Hepatic stellate cell (primary cell): ENCODE measurements at regions not wholly inside any gene's neighbourhood (a gene's known extent, or its start where the extent isn't known, plus 50 kb on each side); places are given as distances from the start of the nearest gene placed in this dataset.
"Not testable (repeated sequence)": the region's sequence is repeated elsewhere in the genome, so short reads cannot be mapped to it uniquely, and the experiment has no call there.

ENCODE experiments used
- DNase-seq: peaks from one replicate; pipeline ENCODE4 v3.0.0; 2011; ENCODE audit warnings: low spot score

GRCh38 chr5:124512236-124512635 lies 234.2 kb downstream of the ZNF608 start:
- no peak for DNase-seq

DNA sequence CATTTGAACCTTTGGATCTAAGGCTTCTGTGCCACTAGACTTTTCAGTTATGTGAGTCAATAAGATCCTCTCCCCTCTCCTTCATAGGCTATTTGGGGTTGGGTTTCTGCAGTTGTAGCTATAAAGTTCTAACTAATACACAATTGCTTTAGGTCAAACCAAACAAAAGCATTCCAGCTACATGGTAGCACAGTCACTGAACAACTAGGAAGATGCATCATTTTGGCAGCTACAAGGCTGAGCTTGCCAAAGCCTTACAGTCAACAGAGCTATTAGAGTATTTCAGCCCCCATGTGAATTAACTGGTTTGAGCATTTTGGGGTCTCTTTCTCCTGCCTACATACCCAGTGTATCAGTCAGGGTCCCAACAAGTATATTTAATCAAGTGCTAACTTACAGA lies 234.6 kb downstream of the ZNF608 start:
- no peak for DNase-seq

DNA sequence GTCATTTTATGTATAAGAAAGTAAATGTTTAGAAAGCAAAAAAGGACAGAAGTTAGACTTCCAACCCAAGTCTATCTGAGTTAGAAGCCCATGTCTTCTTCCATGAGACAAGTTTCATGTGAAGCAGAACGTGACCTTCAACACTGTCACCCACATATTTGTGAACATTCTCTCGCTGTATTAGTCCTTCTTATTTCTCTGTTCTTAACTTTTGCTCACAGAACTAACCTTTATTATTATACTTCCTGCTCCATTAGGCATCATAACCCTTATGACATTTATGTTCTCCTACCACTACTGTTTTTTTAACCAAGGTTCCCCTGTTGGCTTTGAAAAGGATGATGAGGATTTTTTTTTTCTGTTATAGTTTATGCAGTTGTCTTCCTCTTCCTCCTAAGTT lies 238.8 kb downstream of the ZNF608 start:
- no peak for DNase-seq

- no peak for DNase-seq
Measured at GRCh38 chr5:124504081-124504916, 242.1 kb downstream of the ZNF608 start.

DNA sequence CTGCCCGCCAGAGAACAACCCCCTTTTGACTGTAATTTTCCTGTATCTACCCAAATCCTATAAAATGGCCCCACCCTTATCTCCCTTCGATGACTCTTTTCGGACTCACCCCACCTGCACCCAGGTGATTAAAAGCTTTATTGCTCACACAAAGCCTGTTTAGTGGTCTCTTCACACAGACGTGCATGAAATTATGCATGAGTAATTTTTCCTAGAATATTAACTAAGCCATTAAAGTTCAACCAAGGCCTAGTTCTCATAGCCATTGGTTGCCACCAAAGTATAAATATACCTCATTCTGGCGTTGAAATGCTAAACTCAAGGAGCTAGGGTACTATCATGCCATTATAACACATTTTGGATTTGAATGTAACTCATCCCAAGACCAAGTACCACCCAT lies 243.9 kb downstream of the ZNF608 start:
- DNase-seq, result no peak

DNA sequence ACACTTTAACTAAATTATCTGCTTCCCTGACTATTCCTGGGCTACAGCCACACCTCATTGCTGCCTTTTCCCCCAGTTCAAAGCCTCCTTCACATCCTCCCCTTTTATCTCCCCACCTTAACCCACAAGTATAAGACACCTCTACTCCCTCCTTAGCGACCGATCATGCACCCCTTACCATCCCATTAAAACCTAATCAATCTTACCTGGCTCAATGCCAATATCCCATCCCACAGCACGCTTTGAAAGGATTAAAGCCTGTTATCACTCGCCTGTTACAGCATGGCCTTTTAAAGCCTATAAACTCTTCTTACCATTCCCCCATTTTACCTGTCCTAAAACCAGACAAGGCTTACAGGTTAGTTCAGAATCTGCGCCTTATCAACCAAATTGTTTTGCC lies 246.6 kb downstream of the ZNF608 start:
- not testable (repeated sequence) for DNase-seq

DNA sequence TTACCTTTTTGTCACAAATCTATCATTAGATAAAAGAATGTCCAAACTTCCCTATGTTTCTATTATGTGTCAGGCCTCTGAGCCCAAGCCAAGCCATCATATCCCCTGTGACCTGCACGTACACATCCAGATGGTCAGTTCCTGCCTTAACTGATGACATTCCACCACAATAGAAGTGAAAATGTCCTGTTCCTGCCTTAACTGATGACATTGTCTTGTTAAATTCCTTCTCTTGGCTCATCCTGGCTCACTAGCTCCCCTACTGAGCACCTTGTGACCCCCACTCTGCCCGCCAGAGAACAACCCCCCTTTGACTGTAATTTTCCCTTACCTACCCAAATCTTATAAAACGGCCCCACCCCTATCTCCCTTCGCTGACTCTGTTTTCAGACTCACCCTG lies 249.5 kb downstream of the ZNF608 start:
- not testable (repeated sequence) for DNase-seq

DNA sequence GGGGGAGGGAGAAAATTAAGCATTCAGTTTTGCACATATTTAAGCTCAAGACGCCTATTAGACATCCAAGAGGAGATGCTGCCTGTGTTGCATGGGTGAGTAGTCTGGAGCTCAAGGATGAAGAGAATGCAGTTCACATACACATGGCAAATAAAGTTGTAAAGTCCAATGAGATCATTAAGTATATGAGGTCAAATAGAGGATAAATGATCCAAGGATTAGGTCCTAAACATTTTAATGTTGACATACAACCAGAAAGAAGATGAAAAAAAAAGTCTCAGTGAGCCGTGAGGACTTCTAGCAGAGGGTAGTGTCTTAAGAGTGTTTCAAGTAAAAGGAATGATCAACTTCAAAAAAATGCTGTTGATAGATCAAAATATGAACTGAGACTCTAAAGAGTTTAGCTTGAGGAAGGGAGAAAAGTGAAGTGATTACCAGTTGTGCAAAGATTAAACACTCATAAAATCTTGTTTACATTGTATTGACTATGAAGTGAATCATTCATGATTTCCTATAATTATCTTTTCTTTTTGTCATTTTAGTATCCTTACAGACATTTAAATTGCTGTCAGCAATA lies 251.8 kb downstream of the ZNF608 start:
- DNase-seq, result no peak

GRCh38 chr5:124492444-124493224 lies 253.8 kb downstream of the ZNF608 start:
- DNase-seq, result no peak

DNA sequence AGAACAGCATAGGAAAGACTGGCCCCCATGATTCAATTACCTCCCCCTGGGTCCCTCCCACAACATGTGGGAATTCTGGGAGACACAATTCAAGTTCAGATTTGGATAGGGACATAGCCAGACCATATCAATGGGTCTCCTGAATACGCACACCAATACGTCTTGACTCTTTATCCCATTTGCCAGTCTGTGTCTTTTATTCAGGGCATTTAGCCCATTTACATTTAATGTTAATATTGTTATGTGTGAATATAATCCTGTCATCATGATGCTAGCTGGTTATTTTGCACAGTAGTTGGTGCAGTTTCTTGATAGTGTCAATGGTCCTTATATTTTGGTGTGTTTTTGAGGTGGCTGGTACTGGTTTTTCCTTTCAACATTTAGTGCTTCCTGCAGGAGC lies 256.1 kb downstream of the ZNF608 start:
- not testable (repeated sequence) for DNase-seq

DNA sequence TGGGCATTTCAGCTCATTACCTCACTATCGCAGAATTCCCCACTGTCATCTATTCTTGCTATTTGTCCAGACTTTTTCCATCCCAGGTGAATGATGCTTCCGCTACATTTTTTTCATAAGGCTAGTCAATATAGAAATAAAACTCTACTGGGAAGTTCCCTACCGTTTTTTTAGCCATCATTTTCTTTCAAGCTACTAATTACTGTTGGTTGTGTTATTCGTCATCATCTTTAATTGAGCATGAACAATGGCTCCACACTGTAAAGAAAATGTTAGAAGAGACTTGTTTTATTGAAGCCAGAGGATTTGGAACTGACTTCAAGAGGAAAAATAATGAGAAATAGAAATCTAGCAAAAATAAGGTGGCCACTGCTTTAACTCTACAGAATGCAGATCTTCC lies 265.0 kb downstream of the ZNF608 start:
- DNase-seq, result no peak

DNA sequence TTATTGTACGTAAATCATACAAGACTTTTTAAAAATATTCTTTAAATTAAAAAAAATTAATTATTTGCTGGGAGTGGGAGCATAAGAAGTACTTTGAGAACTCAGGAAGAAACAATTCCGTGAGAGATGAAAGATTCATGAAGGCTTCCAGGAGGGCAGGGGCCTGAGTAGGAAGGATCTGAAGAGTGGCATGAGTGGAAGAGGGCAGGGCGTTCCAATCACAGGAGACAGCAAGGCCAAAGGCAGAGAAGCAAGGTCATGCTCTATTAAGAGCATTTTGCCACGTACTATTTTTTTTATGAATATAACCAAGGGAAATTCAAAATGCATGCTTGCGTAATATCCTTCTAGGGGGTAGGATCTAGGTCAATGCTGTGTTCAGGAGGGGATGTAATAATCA lies 265.5 kb downstream of the ZNF608 start:
- no peak for DNase-seq

- DNase-seq, result no peak
Measured at GRCh38 chr5:124480022-124480421, 266.4 kb downstream of the ZNF608 start.

DNA sequence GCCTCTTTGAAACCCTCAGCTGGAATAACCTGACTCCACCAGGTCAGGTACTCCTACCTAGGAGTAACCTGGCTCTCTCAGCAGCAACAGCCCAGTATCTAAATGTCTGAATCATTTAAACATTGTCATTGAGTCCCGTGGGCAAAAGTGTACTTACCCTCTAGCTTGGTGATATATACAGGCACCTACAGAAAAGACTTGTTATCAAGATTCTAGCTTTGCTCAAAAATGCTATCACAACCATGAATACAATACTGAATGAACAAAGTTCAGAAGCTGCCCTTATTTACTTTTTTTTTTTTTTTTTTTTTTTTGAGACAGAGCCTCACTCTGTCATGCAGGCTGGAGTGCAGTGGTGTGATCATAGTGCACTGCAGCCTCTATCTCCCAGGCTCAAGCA lies 268.2 kb downstream of the ZNF608 start:
- no peak for DNase-seq

- DNase-seq, result no peak
Measured at GRCh38 chr5:124477577-124477976, 268.9 kb downstream of the ZNF608 start.

GRCh38 chr5:124477062-124477461 lies 269.4 kb downstream of the ZNF608 start:
- no peak for DNase-seq

- DNase-seq, result no peak
Measured at GRCh38 chr5:124474528-124475215, 271.8 kb downstream of the ZNF608 start.

- no peak for DNase-seq
Measured at GRCh38 chr5:124468671-124469411, 277.6 kb downstream of the ZNF608 start.

DNA sequence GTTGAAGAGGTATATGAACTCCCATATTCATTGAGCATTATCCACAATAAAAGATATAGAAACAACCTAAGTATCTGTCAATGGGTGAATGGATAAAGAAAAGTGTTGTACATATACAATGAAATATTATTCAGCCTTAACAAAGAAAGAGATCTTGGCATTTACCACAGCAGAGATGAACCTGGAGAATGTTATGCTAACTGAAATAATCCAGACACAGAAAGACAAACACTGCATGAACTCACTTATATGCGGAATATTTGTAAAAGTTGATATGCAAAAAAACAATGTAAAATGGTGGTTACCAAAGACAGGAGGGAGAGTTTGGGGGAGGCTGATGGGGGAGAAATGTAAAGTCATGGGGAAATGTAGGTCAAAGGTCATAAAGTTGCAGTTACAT lies 278.7 kb downstream of the ZNF608 start:
- no peak for DNase-seq

- no peak for DNase-seq
Measured at GRCh38 chr5:124466011-124466410, 280.4 kb downstream of the ZNF608 start.

DNA sequence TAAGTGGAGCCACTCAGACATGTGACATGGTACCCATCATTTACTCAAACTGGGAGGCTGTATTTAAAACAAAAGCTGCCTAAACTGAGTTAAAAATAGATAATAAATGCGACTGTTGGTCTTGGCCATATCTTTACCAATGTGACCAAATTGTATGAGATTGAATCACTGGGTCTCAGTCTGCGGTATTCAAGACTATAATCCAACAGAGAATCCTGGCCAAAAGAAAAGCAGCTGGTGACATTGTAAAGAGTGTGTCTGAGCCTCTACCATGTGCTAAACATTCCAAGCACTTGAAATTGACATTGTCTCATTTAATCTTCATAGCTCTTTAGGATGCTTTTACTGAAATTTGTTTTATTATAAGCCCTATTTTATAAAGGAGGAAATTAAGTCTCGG lies 282.6 kb downstream of the ZNF608 start:
- no peak for DNase-seq

GRCh38 chr5:124462751-124463150 lies 283.7 kb downstream of the ZNF608 start:
- DNase-seq, result no peak
